Esophagus squamous epithelium (tissue), 5 donors: ENCODE measurements at regions not wholly inside any gene's neighbourhood (a gene's known extent, or its start where the extent isn't known, plus 50 kb on each side); places are given as distances from the start of the nearest gene placed in this dataset.

Source experiments
- DNase-seq: peaks from one replicate; lab custom pipeline; 2025; lab: John Stamatoyannopoulos, UW
- H3K27ac ChIP-seq, 4 donors: fragments of 200-600 bp; sonication (generic); one replicate each; pipeline ENCODE4 v1.5.1; 2016 to 2019; ENCODE audit warnings: mild to moderate bottlenecking in 1 of 4
- H3K27me3 ChIP-seq, 4 donors: fragments of 200-600 bp; sonication (generic); 1 replicate in 3 of 4; 2 replicates in 1 of 4; pipeline versions ENCODE4 v1.5.1 to v1.6.0; 2017 to 2021; ENCODE audit warnings: antibody characterized with exemption in 1 of 4
- H3K36me3 ChIP-seq, 3 donors: fragments of 200-600 bp; sonication (generic); one replicate each; pipeline ENCODE4 v1.5.1; 2016 to 2019
- H3K4me1 ChIP-seq, 3 donors: fragments of 200-600 bp; sonication (generic); one replicate each; pipeline ENCODE4 v1.5.1; 2017 to 2019
- H3K4me3 ChIP-seq, 4 donors: fragments of 200-600 bp; sonication (generic); 1 replicate in 3 of 4; 2 replicates in 1 of 4; pipeline ENCODE4 v1.5.1; 2016 to 2019; ENCODE audit warnings: mild to moderate bottlenecking in 2 of 4, moderate library complexity in 1 of 4
- H3K9me3 ChIP-seq, 3 donors: fragments of 200-600 bp; sonication (generic); one replicate each; pipeline ENCODE4 v1.5.1; 2016 to 2019
- POLR2A ChIP-seq, 4 donors: fragments of 450-650 bp; IDR thresholded peaks; one replicate each; pipeline ENCODE4 v1.6.1; 2017; ENCODE audit warnings: antibody characterized with exemption in 4 of 4, mild to moderate bottlenecking in 4 of 4, moderate library complexity in 3 of 4
- WGBS, 2 donors: methylation state at CpG; one replicate each; pipeline ENCODE4 v1.1.5; 2018; 5-methylcytosine and 5-hydroxymethylcytosine counted together
- intact Hi-C: fragments of 100-400 bp; cut with DNase I; formaldehyde crosslinking; loops from one replicate; pipeline ENCODE4 v1.15.0; 2022
- TF ChIP-seq, protein P1 (sequence below), 6 experiments: fragments of 450-650 bp in 4 of 6; fragments of 200-600 bp in 2 of 6; sonication (generic) in 2 of 6; IDR thresholded peaks; one replicate each; pipeline ENCODE4 v1.5.1; 2016 to 2019; ENCODE audit warnings: antibody characterized with exemption in 6 of 6, mild to moderate bottlenecking in 4 of 6, moderate library complexity in 4 of 6
- donor health status: DM: yes; HTN: yes; CAD: no.

DNA sequence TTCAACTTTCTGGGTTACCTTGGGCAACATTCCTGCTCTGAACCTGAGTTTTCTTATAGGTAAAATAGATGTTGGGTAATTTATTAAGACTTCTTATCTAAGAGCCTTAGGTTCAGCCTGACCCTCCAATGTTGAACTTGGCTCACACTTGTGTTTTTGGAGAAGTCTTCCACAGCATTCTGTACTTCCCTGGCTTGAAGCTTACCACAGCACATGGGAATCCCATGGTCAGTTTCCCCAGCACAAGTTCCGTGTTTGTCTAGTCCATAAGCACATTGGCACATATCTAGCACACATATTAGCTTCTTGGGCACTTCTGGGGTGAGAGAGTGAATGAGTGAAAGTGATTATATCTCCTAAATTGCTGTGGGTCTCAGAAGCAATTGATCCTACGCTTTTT lies 782.5 kb upstream of the HS6ST1 start:
- no peak for DNase-seq
- H3K36me3 ChIP-seq, result no peaks in the 10 kb centered on the region
- H3K4me1 ChIP-seq, result peaks cover 0 to 15% (median 0%) of the 10 kb centered on the region in 3 donors
- TF ChIP-seq POLR2A (IDR thresholded peaks at IDR 0.05), result no peak
- TF ChIP-seq, protein P1, sequence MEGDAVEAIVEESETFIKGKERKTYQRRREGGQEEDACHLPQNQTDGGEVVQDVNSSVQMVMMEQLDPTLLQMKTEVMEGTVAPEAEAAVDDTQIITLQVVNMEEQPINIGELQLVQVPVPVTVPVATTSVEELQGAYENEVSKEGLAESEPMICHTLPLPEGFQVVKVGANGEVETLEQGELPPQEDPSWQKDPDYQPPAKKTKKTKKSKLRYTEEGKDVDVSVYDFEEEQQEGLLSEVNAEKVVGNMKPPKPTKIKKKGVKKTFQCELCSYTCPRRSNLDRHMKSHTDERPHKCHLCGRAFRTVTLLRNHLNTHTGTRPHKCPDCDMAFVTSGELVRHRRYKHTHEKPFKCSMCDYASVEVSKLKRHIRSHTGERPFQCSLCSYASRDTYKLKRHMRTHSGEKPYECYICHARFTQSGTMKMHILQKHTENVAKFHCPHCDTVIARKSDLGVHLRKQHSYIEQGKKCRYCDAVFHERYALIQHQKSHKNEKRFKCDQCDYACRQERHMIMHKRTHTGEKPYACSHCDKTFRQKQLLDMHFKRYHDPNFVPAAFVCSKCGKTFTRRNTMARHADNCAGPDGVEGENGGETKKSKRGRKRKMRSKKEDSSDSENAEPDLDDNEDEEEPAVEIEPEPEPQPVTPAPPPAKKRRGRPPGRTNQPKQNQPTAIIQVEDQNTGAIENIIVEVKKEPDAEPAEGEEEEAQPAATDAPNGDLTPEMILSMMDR (IDR thresholded peaks at IDR 0.05), result no peak
- H3K27ac ChIP-seq, result no peak overlapping the region
- no peaks in the 10 kb centered on the region for H3K9me3 ChIP-seq
- intact Hi-C loops, result no loop called here
- no peak overlapping the region for H3K4me3 ChIP-seq
- no peaks in the 10 kb centered on the region for H3K27me3 ChIP-seq
- 71 to 79% methylated on average over 2 of the region's 2 CpGs for WGBS, 2 donors

DNA sequence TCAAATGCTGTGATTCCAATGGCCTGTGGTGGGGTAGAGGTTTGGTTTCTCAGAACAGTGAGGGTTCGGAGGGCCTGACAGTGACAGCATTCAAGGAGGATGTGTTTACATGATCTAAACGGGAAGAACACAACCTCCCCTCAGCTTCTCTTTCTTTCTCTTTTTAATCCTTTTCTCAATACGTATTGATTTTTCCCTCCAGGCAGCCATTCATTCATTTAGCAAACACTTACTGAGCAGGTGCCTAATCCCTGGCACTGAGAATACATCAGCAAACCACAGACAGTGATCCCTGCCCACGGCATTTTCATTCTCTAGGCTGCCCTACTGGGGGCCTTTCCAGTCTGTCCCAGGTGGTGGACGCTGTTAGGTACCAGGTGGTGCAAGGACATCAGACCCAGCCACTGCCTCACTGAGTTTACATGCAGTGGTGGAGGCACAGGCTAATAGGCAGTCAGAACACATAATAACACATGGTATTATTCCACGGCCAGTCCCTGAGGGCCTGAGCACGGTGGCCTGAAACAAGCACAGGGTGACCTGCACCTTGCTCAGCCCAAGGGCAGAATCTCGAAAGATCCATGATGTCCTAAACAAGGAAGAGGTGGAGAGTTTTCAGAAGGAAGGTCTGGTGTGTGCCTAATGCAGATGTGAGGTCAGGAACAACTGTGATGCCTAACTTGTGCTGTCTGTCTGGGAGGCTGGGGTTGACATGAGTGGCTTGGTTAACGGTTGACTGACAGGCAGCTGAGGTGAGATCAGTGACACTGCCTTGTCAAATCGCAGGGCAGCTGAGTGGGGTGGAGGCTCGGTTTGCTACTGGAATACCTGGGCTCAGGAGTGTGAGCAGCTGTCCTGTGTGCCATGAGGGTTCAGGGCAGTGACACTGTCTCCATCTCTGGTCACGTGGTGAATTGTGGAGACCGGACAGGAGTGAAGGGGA lies 785.5 kb upstream of the HS6ST1 start:
- H3K9me3 ChIP-seq, result no peaks in the 10 kb centered on the region
- no peaks in the 10 kb centered on the region for H3K36me3 ChIP-seq
- no peak for TF ChIP-seq POLR2A (IDR thresholded peaks at IDR 0.05)
- TF ChIP-seq, protein P1 (IDR thresholded peaks at IDR 0.05), result no peak
- peaks cover 0 to 15% (median 0%) of the 10 kb centered on the region in 3 donors for H3K4me1 ChIP-seq
- no peaks in the 10 kb centered on the region for H3K27me3 ChIP-seq
- 60 to 66% methylated on average over 8 to 12 of the region's 13 CpGs for WGBS, 2 donors
- DNase-seq, result no peak
- no peak overlapping the region for H3K4me3 ChIP-seq
- H3K27ac ChIP-seq, result no peak overlapping the region
- intact Hi-C loops, result no loop called here

DNA sequence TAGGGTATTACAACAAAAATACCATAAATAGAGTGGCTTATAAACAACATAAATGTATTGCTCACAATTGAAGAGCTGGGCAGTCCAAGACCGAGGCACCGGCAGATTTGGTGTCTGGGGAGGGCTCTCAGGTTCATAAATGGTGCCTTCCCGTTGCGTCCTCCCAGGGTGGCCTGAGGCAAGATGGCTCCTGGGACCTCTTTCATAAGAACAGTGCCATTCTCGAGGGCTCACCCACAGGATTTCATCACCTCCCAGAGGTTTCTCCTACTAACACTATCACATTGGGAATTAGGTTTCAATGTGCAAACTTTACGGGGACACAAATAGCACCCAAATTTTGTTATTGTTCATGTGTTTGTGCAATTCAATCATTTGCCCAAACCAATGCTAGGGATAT lies 793.5 kb upstream of the HS6ST1 start:
- no peak for DNase-seq
- Histone ChIP-seq H3K4me1 (peaks cover 0 to 7% (median 0%) of the 10 kb centered on the region in 3 donors), H3K4me3 (no peak overlapping the region), H3K36me3 (no peaks in the 10 kb centered on the region), H3K27me3 (no peaks in the 10 kb centered on the region), H3K27ac (no peak overlapping the region), H3K9me3 (no peaks in the 10 kb centered on the region)
- intact Hi-C loops, result no loop called here
- WGBS, 2 donors, result 92 to 94% methylated on average over 6 of the region's 6 CpGs
- TF ChIP-seq POLR2A (IDR thresholded peaks at IDR 0.05), result no peak
- TF ChIP-seq, protein P1 (IDR thresholded peaks at IDR 0.05), result no peak

DNA sequence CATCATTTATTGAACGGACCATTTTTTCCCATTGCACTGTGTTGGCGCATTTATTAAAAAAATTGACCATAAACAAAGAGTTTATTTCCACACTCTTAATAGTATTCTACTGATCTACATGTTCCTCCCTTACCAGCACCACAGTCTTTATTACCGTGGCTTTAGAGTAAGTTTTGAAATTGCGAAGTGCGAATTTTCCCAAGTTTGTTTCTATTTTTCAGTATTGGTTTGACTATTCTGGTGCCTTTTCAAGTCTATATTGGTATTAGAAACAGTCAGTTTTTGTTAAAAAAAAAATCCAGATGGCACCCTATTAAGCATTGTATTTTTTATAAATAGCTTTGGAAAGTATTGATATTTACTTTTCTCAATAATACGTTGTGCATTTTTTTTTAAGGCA lies 795.1 kb upstream of the HS6ST1 start:
- no peak for TF ChIP-seq POLR2A (IDR thresholded peaks at IDR 0.05)
- TF ChIP-seq, protein P1 (IDR thresholded peaks at IDR 0.05), result no peak
- Histone ChIP-seq H3K27me3 (no peaks in the 10 kb centered on the region), H3K4me1 (peaks cover 0 to 7% (median 0%) of the 10 kb centered on the region in 3 donors), H3K36me3 (no peaks in the 10 kb centered on the region), H3K9me3 (no peaks in the 10 kb centered on the region), H3K27ac (no peak overlapping the region), H3K4me3 (no peak overlapping the region)
- intact Hi-C loops, result no loop called here
- DNase-seq, result no peak
- 70 to 79% methylated on average over 6 of the region's 6 CpGs for WGBS, 2 donors

DNA sequence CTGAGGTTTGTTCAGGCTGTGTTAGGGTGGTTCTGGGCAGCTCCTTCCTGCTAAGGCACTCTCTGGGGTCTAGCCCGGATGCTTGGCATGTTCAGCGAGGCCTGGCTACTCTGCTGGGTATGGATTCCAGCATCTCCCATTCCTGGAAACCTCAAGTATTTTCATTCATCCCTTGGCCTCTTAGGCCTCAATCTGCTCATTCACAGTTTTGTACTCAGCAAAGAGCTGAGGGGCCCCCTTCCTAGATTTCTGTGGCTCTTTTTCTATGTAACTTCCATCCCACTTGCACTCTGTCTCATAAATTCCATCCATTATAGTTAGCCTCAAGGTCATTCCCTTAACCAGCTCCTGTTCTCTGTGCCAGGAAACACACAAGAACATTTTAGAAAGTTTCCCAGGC lies 798.8 kb upstream of the HS6ST1 start:
- WGBS, 2 donors, result 80 to 84% methylated on average over 1 to 2 of the region's 2 CpGs
- DNase-seq, result no peak

More for the DNA sequence above, 798.8 kb upstream of the HS6ST1 start:
- H3K27me3 ChIP-seq, result no peaks in the 10 kb centered on the region
- H3K9me3 ChIP-seq, result no peaks in the 10 kb centered on the region
- peaks cover 0 to 7% (median 0%) of the 10 kb centered on the region in 3 donors for H3K4me1 ChIP-seq
- intact Hi-C loops, result no loop called here
- no peak overlapping the region for H3K4me3 ChIP-seq
- no peaks in the 10 kb centered on the region for H3K36me3 ChIP-seq
- TF ChIP-seq, protein P1 (IDR thresholded peaks at IDR 0.05), result no peak
- no peak for TF ChIP-seq POLR2A (IDR thresholded peaks at IDR 0.05)
- H3K27ac ChIP-seq, result no peak overlapping the region
